HepG2 (cell line): ENCODE measurements at regions not wholly inside any gene's neighbourhood (a gene's known extent, or its start where the extent isn't known, plus 50 kb on each side); places are given as distances from the start of the nearest gene placed in this dataset.

ENCODE experiments used
- ATAC-seq: fragments of 200-7000 bp; cut with Tn5 transposase; 3 replicates; pipeline ENCODE4 v1.9.1; 2020; ENCODE audit warnings: mild to moderate bottlenecking, moderate library complexity
- BruUV-seq: library from RNA; stranded (reverse); fragments of 400-500 nt; replicated peaks from 2 replicates; lab custom pipeline; 2021; lab: Mats Ljungman, UMichigan
- CTCF ChIA-PET: fragments of 300-600 bp; formaldehyde crosslinking; extraction: SDS; loops from one replicate; lab custom pipeline; 2021; ENCODE audit warnings: low total read pairs, inconsistent platforms, low intra/inter-chr PET ratio; lab: Yijun Ruan, JAX
- POLR2A ChIA-PET: fragments of 350-600 bp; sonication (Branson Sonifier 250); formaldehyde crosslinking; loops from one replicate; lab custom pipeline; 2020; ENCODE audit warnings: antibody characterized with exemption, inconsistent platforms; lab: Yijun Ruan, JAX
- DNase-seq: peaks from one replicate; pipeline ENCODE4 v3.0.0-alpha.2; 2015; ENCODE audit warnings: low spot score
- FAIRE-seq: peaks from 3 replicates; lab custom pipeline; 2011; peaks lifted over from hg19 to GRCh38; lab: Jason Lieb, UNC
- H2AFZ ChIP-seq: one replicate; pipeline ENCODE4 v1.6.1; 2011; ENCODE audit warnings: low read length, inconsistent platforms
- H3K27ac ChIP-seq: fragments of 300-600 bp; 3 replicates; pipeline ENCODE4 v1.8.0; 2011; ENCODE audit warnings: mixed run types, mild to moderate bottlenecking, mixed read lengths, low read length, inconsistent platforms; ENCODE audit not compliant: insufficient read depth; ENCODE audit errors: extremely low read length
- H3K27me3 ChIP-seq, 2 experiments: fragments of 200-600 bp in 1 of 2; 2 replicates in 1 of 2; 3 replicates in 1 of 2; pipeline versions ENCODE4 v1.6.0 to v1.8.0; 2011; ENCODE audit warnings: low read length in 2 of 2, mild to moderate bottlenecking in 2 of 2, moderate library complexity in 2 of 2, inconsistent platforms in 1 of 2; ENCODE audit not compliant: insufficient read depth in 2 of 2, control insufficient read depth in 1 of 2
- H3K36me3 ChIP-seq, 2 experiments: fragments of 200-600 bp in 1 of 2; replicated peaks in 1 of 2; 2 replicates in 1 of 2; 3 replicates in 1 of 2; pipeline versions ENCODE4 v1.5.1 to v1.8.0; 2011; ENCODE audit warnings: low read length in 2 of 2, inconsistent platforms in 1 of 2; ENCODE audit not compliant: insufficient read depth in 2 of 2, control insufficient read depth in 1 of 2
- H3K4me1 ChIP-seq: 2 replicates; pipeline ENCODE4 v1.5.1; 2012; ENCODE audit warnings: low read length, inconsistent platforms; ENCODE audit not compliant: insufficient read depth
- H3K4me2 ChIP-seq: 2 replicates; pipeline ENCODE4 v1.6.0; 2011; ENCODE audit warnings: low read depth, low read length, inconsistent platforms
- H3K4me3 ChIP-seq, 3 experiments: fragments of 200-600 bp in 1 of 3; sonication (generic), shearing (Covaris generic) in 1 of 3; replicated peaks in 1 of 3; 2 replicates each; pipeline ENCODE4 v1.5.1; 2011 to 2016; ENCODE audit warnings: low read length in 3 of 3, inconsistent platforms in 2 of 3, low read depth in 2 of 3, mild to moderate bottlenecking in 2 of 3, control low read depth in 1 of 3, mixed read lengths in 1 of 3; ENCODE audit not compliant: insufficient read depth in 1 of 3
- H3K79me2 ChIP-seq: one replicate; pipeline ENCODE4 v1.6.1; 2011; ENCODE audit warnings: low read length, inconsistent platforms; ENCODE audit not compliant: insufficient read depth
- H3K9ac ChIP-seq: 2 replicates; pipeline ENCODE4 v1.6.0; 2011; ENCODE audit warnings: mild to moderate bottlenecking, low read depth, low read length, inconsistent platforms; ENCODE audit not compliant: insufficient read depth
- H3K9me3 ChIP-seq: 2 replicates; pipeline ENCODE4 v1.5.1; 2012; ENCODE audit warnings: mild to moderate bottlenecking, low read length
- H4K20me1 ChIP-seq: 2 replicates; pipeline ENCODE4 v1.6.0; 2011; ENCODE audit warnings: inconsistent platforms, mild to moderate bottlenecking, low read length, moderate library complexity; ENCODE audit not compliant: insufficient read depth
- CC2D1A ChIP-seq: sonication (generic); formaldehyde crosslinking; IDR thresholded peaks from 2 replicates; pipeline ENCODE4 v1.8.1; 2023; ENCODE audit warnings: mild to moderate bottlenecking, missing genetic modification reagents
- ETS1 ChIP-seq: sonication (generic); formaldehyde crosslinking; IDR thresholded peaks from 2 replicates; pipeline ENCODE4 v1.4.0; 2020; ENCODE audit warnings: missing genetic modification reagents
- IRF1 ChIP-seq: sonication (generic); formaldehyde crosslinking; IDR thresholded peaks from 2 replicates; pipeline ENCODE4 v1.4.0; 2020; ENCODE audit warnings: low read depth, mild to moderate bottlenecking, missing genetic modification reagents
- KDM3A ChIP-seq: IDR thresholded peaks from 2 replicates; pipeline ENCODE4 v1.6.1; 2018; ENCODE audit warnings: low read depth, missing compliant biosample characterization
- KMT2B ChIP-seq: IDR thresholded peaks from 2 replicates; pipeline ENCODE4 v1.6.1; 2016; ENCODE audit warnings: missing genetic modification reagents, missing compliant biosample characterization
- PCBP1 ChIP-seq: fragments of 200-400 bp; formaldehyde crosslinking; IDR thresholded peaks from 2 replicates; pipeline ENCODE4 v1.6.1; 2017; ENCODE audit warnings: mild to moderate bottlenecking, low read depth, low read length, borderline replicate concordance
- PHF5A ChIP-seq: IDR thresholded peaks from one replicate; pipeline ENCODE4 v1.6.1; 2018; ENCODE audit warnings: low read depth, missing genetic modification reagents; ENCODE audit not compliant: unreplicated experiment
- RXRB ChIP-seq: IDR thresholded peaks from 2 replicates; pipeline ENCODE4 v1.6.1; 2016; ENCODE audit warnings: borderline replicate concordance, missing genetic modification reagents, missing compliant biosample characterization
- TBP ChIP-seq: sonication (generic); formaldehyde crosslinking; IDR thresholded peaks from 2 replicates; pipeline ENCODE4 v1.5.0; 2020; ENCODE audit warnings: missing genetic modification reagents
- ZNF251 ChIP-seq: sonication (generic); formaldehyde crosslinking; IDR thresholded peaks from 2 replicates; pipeline ENCODE4 v1.9.0; 2021; ENCODE audit warnings: mild to moderate bottlenecking, missing genetic modification reagents
- ZNF281 ChIP-seq: sonication (generic); formaldehyde crosslinking; IDR thresholded peaks from 2 replicates; pipeline ENCODE4 v1.4.0; 2020; ENCODE audit warnings: missing genetic modification reagents, borderline replicate concordance
- ZNF382 ChIP-seq: sonication (generic); formaldehyde crosslinking; IDR thresholded peaks from 2 replicates; pipeline ENCODE4 v1.5.0; 2020; ENCODE audit warnings: missing genetic modification reagents, mild to moderate bottlenecking, borderline replicate concordance
- ZNF564 ChIP-seq: sonication (generic); formaldehyde crosslinking; IDR thresholded peaks from 2 replicates; pipeline ENCODE4 v1.8.1; 2023; ENCODE audit warnings: mild to moderate bottlenecking, missing genetic modification reagents
- WGBS: methylation state at CpG from one replicate; pipeline ENCODE4 v1.1.6; 2017; ENCODE audit warnings: low lambda C conversion rate; 5-methylcytosine and 5-hydroxymethylcytosine counted together
- in situ Hi-C: cut with HindIII; loops from 2 replicates; pipeline ENCODE4 v1.10.0; 2017; ENCODE audit warnings: low pct_unique_long_range_greater_than_20kb; ENCODE audit not compliant: extremely low pct_ligation_motif_present
- intact Hi-C: fragments of 100-400 bp; cut with micrococcal nuclease; formaldehyde crosslinking; loops from one replicate; pipeline ENCODE4 v1.10.0; 2022; ENCODE audit not compliant: unreplicated experiment
- TF ChIP-seq, protein P1 (sequence below): sonication (generic); formaldehyde crosslinking; IDR thresholded peaks from 2 replicates; pipeline ENCODE4 v1.4.0; 2020; ENCODE audit warnings: missing genetic modification reagents, borderline replicate concordance

DNA sequence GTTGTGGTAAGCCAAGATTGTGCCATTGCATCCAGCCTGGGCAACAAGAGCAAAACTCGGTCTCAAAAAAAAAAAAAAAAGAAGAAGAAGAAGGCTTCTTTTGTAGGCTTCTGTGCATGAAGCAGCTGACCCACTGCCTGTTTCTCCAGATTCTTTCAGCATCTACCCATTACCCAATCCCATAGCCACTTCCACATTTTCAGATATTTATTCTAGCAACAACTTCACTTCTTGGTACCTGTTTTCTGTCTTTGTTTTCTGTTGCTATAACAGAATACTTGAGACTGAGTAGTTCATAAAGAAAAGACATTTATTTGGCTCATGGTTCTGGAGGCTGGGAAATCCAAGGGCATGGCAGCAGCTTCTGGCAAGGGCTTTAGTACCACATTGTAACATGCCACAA, 95.3 kb upstream of the SGK1 start:
- Histone ChIP-seq H3K36me3 (no peaks in the 10 kb centered on the region), H3K4me1 (no peaks in the 10 kb centered on the region), H3K4me2 (no peak overlapping the region), H3K79me2 (no peaks in the 10 kb centered on the region), H3K9ac (no peak overlapping the region), H4K20me1 (no peaks in the 10 kb centered on the region), H3K27me3 (no peaks in the 10 kb centered on the region), H2AFZ (no peak overlapping the region), H3K9me3 (no peaks in the 10 kb centered on the region; the same call in 1 of the 2 replicates), H3K4me3 (no peak overlapping the region), H3K27ac (no peak overlapping the region)
- ChIA-PET POLR2A (no interaction called here), CTCF (no interaction called here)
- in situ Hi-C loops = no loop called here
- FAIRE-seq = no peak
- DNase-seq = no peak
- ATAC-seq = no peak
- TF ChIP-seq ZNF564 (CRISPR knock-in tag) (peak; percentile 92; the same call in 1 of the 2 replicates), RXRB (CRISPR knock-in tag) (no peak), KDM3A (no peak)
- intact Hi-C loops = no loop called here
- WGBS = 54% methylated on average over 1 of the region's 1 CpG
- no TSS peak for BruUV-seq

- no peak overlapping the region for H3K27ac ChIP-seq
- no peak overlapping the region for H3K4me2 ChIP-seq
- WGBS = 3% methylated on average over 1 of the region's 1 CpG
- H3K4me3 ChIP-seq = no peak overlapping the region
- H3K36me3 ChIP-seq = no peaks in the 10 kb centered on the region
- H4K20me1 ChIP-seq = no peaks in the 10 kb centered on the region
- in situ Hi-C loops = no loop called here
- no peaks in the 10 kb centered on the region for H3K79me2 ChIP-seq
- ChIA-PET POLR2A (no interaction called here), CTCF (no interaction called here)
- no peak overlapping the region for H3K9ac ChIP-seq
- H3K4me1 ChIP-seq = no peaks in the 10 kb centered on the region
- no peak for FAIRE-seq
- no peaks in the 10 kb centered on the region; the same call in 1 of the 2 replicates for H3K9me3 ChIP-seq
- ATAC-seq = no peak
- DNase-seq = no peak
- intact Hi-C loops = no loop called here
- no peak overlapping the region for H2AFZ ChIP-seq
- BruUV-seq = no TSS peak
- H3K27me3 ChIP-seq = no peaks in the 10 kb centered on the region
- no peak for TF ChIP-seq ETS1 (CRISPR knock-in tag)
- TF ChIP-seq, protein P1, sequence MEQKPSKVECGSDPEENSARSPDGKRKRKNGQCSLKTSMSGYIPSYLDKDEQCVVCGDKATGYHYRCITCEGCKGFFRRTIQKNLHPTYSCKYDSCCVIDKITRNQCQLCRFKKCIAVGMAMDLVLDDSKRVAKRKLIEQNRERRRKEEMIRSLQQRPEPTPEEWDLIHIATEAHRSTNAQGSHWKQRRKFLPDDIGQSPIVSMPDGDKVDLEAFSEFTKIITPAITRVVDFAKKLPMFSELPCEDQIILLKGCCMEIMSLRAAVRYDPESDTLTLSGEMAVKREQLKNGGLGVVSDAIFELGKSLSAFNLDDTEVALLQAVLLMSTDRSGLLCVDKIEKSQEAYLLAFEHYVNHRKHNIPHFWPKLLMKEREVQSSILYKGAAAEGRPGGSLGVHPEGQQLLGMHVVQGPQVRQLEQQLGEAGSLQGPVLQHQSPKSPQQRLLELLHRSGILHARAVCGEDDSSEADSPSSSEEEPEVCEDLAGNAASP (CRISPR knock-in tag) = no peak
- no peak for TF ChIP-seq TBP (CRISPR knock-in tag)
- no peak for TF ChIP-seq ZNF251 (CRISPR knock-in tag)
- TF ChIP-seq ZNF382 (CRISPR knock-in tag) = no peak
- TF ChIP-seq PHF5A (CRISPR knock-in tag) = no peak
- no peak for TF ChIP-seq CC2D1A (CRISPR knock-in tag)
- TF ChIP-seq KMT2B = no peak
- no peak for TF ChIP-seq IRF1 (CRISPR knock-in tag)
- no peak for TF ChIP-seq PCBP1
- no peak for TF ChIP-seq ZNF281 (CRISPR knock-in tag)
These were observed 92.6 kb upstream of the SGK1 start for GRCh38 chr6:134410541-134410940.
